IgD-negative memory B cell (primary cell): ENCODE measurements at regions not wholly inside any gene's neighbourhood (a gene's known extent, or its start where the extent isn't known, plus 50 kb on each side); places are given as distances from the start of the nearest gene placed in this dataset.

ENCODE experiments used
- H3K27ac Mint-ChIP-seq, 3 donors: one replicate each; pipeline ENCODE4 v1.8.0; 2020 to 2022; ENCODE audit warnings: mild to moderate bottlenecking in 3 of 3, mixed read lengths in 3 of 3, moderate library complexity in 1 of 3
- H3K27me3 Mint-ChIP-seq: one replicate; pipeline ENCODE4 v1.8.0; 2021; ENCODE audit warnings: mixed read lengths
- H3K36me3 Mint-ChIP-seq: one replicate; pipeline ENCODE4 v1.8.0; 2020; ENCODE audit warnings: mild to moderate bottlenecking, mixed read lengths
- H3K4me1 Mint-ChIP-seq, 3 donors: one replicate each; pipeline ENCODE4 v1.8.0; 2020 to 2022; ENCODE audit warnings: mixed read lengths in 3 of 3, mild to moderate bottlenecking in 1 of 3
- H3K4me3 Mint-ChIP-seq, 4 donors: one replicate each; pipeline ENCODE4 v1.8.0; 2020 to 2022; ENCODE audit warnings: mild to moderate bottlenecking in 4 of 4, mixed read lengths in 4 of 4, moderate library complexity in 3 of 4
- H3K9me3 Mint-ChIP-seq, 3 donors: one replicate each; pipeline ENCODE4 v1.8.0; 2020 to 2021; ENCODE audit warnings: mixed read lengths in 3 of 3, mild to moderate bottlenecking in 1 of 3

DNA sequence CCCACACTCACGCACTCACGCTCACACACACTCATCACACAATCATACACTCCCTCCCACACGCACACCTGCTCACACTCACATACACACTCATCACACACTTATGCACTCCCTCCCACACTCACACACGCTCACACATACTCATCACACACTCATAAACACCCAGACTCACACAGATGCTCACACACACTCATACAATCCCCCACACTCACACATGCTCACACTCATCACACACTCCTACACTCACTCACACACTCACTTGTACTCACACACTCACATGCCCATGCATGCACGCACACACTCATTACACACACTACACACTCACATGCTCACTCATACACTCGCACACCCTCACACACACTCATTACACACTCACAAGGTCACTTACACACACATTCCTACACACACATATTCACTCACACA, 131.1 kb upstream of the PDE10A start:
- Mint-ChIP-seq H3K27me3 (no peaks in the 10 kb centered on the region), H3K9me3 (no peaks in the 10 kb centered on the region), H3K36me3 (no peaks in the 10 kb centered on the region)

GRCh38 chr6:165793287-165793825, 130.3 kb upstream of the PDE10A start:
- no peak overlapping the region for H3K27ac Mint-ChIP-seq
- no peak overlapping the region for H3K4me3 Mint-ChIP-seq
- no peaks in the 10 kb centered on the region for H3K9me3 Mint-ChIP-seq
- H3K36me3 Mint-ChIP-seq: no peaks in the 10 kb centered on the region
- H3K27me3 Mint-ChIP-seq: no peaks in the 10 kb centered on the region
- peaks cover 3 to 7% (median 5%) of the 10 kb centered on the region in 3 donors for H3K4me1 Mint-ChIP-seq

More for the DNA sequence above, 131.1 kb upstream of the PDE10A start:
- Mint-ChIP-seq H3K4me1 (peaks cover 3 to 6% (median 5%) of the 10 kb centered on the region in 3 donors), H3K4me3 (no peak overlapping the region), H3K27ac (no peak overlapping the region)

DNA sequence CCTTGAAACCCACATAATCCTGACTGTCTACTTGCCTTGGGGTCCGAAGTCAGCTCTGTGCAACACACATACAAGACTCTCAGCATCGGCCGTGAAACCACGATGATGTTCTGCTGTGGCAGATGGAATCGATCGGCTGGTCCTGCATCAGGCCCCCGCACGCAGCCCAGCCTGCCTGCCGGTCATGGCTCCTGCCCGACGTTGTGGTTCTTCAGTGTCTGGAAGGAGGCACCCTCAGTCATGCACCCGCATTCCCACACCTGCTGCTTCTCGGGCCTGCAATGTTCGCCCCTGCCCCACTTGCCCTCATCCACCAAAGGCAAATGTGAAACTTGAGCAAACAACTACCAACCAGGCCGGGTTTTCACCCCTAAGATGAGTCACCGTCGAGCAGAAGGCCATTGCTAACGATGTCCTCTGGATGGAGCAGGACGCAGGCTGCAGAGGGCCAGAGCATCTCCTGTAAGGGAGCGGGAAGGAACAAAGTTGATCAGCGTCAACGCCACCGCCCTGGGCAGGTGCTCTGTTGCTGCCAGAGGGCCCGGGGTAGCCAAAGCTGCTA, 128.9 kb upstream of the PDE10A start:
- H3K27me3 Mint-ChIP-seq: no peaks in the 10 kb centered on the region
- H3K4me3 Mint-ChIP-seq: no peak overlapping the region
- no peaks in the 10 kb centered on the region for H3K36me3 Mint-ChIP-seq
- H3K4me1 Mint-ChIP-seq: peaks cover 3 to 7% (median 5%) of the 10 kb centered on the region in 3 donors
- H3K27ac Mint-ChIP-seq: no peak overlapping the region
- no peaks in the 10 kb centered on the region for H3K9me3 Mint-ChIP-seq

DNA sequence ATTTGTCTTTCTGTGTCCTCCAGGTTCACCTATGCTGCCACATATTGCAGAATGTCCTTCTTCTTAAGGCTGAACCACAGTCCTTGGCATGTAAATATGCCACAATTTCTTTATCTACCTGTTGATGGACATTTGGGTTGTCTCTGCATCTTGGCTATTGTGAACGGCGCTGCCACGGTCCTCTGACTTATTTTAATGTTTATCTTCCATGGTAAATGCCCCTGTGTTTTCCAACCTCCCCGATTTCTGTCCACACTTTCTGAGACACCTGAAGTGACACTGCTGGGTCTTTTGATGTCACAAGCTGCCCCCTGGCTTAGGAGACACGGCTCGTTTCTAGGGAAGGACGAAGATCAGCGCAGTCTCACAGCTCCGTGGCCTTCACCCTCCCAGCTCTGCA, 128.3 kb upstream of the PDE10A start:
- Mint-ChIP-seq H3K27me3 (no peaks in the 10 kb centered on the region), H3K36me3 (no peaks in the 10 kb centered on the region)

GRCh38 chr6:165782812-165783211, 119.8 kb upstream of the PDE10A start:
- no peaks in the 10 kb centered on the region for H3K36me3 Mint-ChIP-seq

More for the DNA sequence above, 128.3 kb upstream of the PDE10A start:
- Mint-ChIP-seq H3K9me3 (no peaks in the 10 kb centered on the region), H3K4me3 (no peak overlapping the region), H3K4me1 (peaks cover 3 to 7% (median 5%) of the 10 kb centered on the region in 3 donors), H3K27ac (no peak overlapping the region)

GRCh38 chr6:165782134-165782533, 119.1 kb upstream of the PDE10A start:
- Mint-ChIP-seq H3K9me3 (peaks cover 0 to 4% (median 0%) of the 10 kb centered on the region in 3 donors), H3K27me3 (peaks cover 2% of the 10 kb centered on the region), H3K4me1 (no peaks in the 10 kb centered on the region), H3K36me3 (no peaks in the 10 kb centered on the region), H3K4me3 (no peak overlapping the region), H3K27ac (no peak overlapping the region)

More at GRCh38 chr6:165782812-165783211, 119.8 kb upstream of the PDE10A start:
- H3K9me3 Mint-ChIP-seq: peaks cover 0 to 4% (median 0%) of the 10 kb centered on the region in 3 donors
- H3K27ac Mint-ChIP-seq: no peak overlapping the region
- H3K27me3 Mint-ChIP-seq: no peaks in the 10 kb centered on the region
- no peaks in the 10 kb centered on the region for H3K4me1 Mint-ChIP-seq
- H3K4me3 Mint-ChIP-seq: no peak overlapping the region

GRCh38 chr6:165777680-165778079, 114.6 kb upstream of the PDE10A start:
- Mint-ChIP-seq H3K27me3 (peaks cover 5% of the 10 kb centered on the region), H3K9me3 (peaks cover 0 to 4% (median 0%) of the 10 kb centered on the region in 3 donors), H3K36me3 (no peaks in the 10 kb centered on the region)

GRCh38 chr6:165776691-165777090, 113.7 kb upstream of the PDE10A start:
- Mint-ChIP-seq H3K4me3 (no peak overlapping the region), H3K27ac (no peak overlapping the region), H3K4me1 (no peaks in the 10 kb centered on the region), H3K27me3 (peaks cover 5% of the 10 kb centered on the region), H3K9me3 (peaks cover 0 to 4% (median 0%) of the 10 kb centered on the region in 3 donors), H3K36me3 (no peaks in the 10 kb centered on the region)

More at GRCh38 chr6:165777680-165778079, 114.6 kb upstream of the PDE10A start:
- Mint-ChIP-seq H3K4me3 (no peak overlapping the region), H3K4me1 (no peaks in the 10 kb centered on the region), H3K27ac (no peak overlapping the region)

GRCh38 chr6:165775721-165776120, 112.7 kb upstream of the PDE10A start:
- Mint-ChIP-seq H3K4me1 (no peaks in the 10 kb centered on the region), H3K9me3 (peaks cover 0 to 4% (median 0%) of the 10 kb centered on the region in 3 donors), H3K4me3 (no peak overlapping the region), H3K27me3 (peaks cover 5% of the 10 kb centered on the region), H3K27ac (no peak overlapping the region), H3K36me3 (no peaks in the 10 kb centered on the region)

- Mint-ChIP-seq H3K27me3 (peaks cover 5% of the 10 kb centered on the region), H3K4me1 (no peaks in the 10 kb centered on the region)
Measured at GRCh38 chr6:165774903-165775601, 112.0 kb upstream of the PDE10A start.

GRCh38 chr6:165770397-165771082, 107.5 kb upstream of the PDE10A start:
- Mint-ChIP-seq H3K9me3 (peaks cover 0 to 2% (median 0%) of the 10 kb centered on the region in 3 donors), H3K27me3 (peaks cover 3% of the 10 kb centered on the region), H3K36me3 (no peaks in the 10 kb centered on the region), H3K4me3 (no peak overlapping the region), H3K4me1 (no peaks in the 10 kb centered on the region), H3K27ac (no peak overlapping the region)

More at GRCh38 chr6:165774903-165775601, 112.0 kb upstream of the PDE10A start:
- no peaks in the 10 kb centered on the region for H3K36me3 Mint-ChIP-seq
- H3K4me3 Mint-ChIP-seq: no peak overlapping the region
- H3K27ac Mint-ChIP-seq: no peak overlapping the region
- peaks cover 0 to 4% (median 0%) of the 10 kb centered on the region in 3 donors for H3K9me3 Mint-ChIP-seq

GRCh38 chr6:165769884-165770283, 106.8 kb upstream of the PDE10A start:
- Mint-ChIP-seq H3K9me3 (peaks cover 0 to 2% (median 0%) of the 10 kb centered on the region in 3 donors), H3K27ac (no peak overlapping the region), H3K4me3 (no peak overlapping the region), H3K36me3 (no peaks in the 10 kb centered on the region), H3K4me1 (no peaks in the 10 kb centered on the region), H3K27me3 (peaks cover 2% of the 10 kb centered on the region)

DNA sequence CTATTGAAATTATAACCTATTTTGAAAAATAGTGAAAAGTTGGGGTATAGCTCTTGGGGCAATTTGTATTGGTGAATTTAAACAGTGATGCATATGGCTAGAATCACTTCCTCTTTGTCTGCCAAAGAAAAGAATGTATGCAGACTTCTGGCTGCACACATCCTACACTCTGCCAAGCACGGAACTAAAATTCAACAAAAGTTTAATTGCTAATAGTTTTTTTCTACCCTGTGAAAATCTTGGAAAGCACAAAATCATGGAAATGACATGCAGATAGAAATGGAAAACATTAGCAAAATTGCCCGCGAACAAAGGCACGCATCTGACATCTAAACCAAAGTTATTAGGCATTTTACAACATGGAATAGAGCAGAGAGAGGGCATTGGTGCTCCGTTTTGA, 106.4 kb upstream of the PDE10A start:
- Mint-ChIP-seq H3K9me3 (peaks cover 0 to 2% (median 1%) of the 10 kb centered on the region in 3 donors), H3K4me3 (no peak overlapping the region), H3K27ac (no peak overlapping the region), H3K4me1 (no peaks in the 10 kb centered on the region), H3K27me3 (peaks cover 2% of the 10 kb centered on the region), H3K36me3 (no peaks in the 10 kb centered on the region)

DNA sequence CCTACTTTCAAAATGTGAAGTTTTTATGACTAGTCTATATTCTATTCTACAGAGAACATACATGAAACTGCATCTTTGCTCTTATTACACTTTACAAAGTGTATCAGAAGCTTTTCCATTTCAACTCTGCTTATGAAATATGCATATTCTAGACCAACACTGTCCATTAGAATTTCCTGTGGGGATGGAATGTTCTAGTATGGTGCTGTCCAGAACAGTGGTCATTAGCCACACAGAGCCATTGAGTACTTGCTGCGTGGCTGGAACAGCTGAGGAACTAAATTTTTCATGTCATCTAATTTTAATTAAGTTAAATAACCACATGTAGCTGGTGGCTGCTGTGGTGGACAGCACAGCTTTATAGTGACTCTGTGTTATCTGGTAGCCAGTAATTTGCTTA, 105.9 kb upstream of the PDE10A start:
- Mint-ChIP-seq H3K36me3 (no peaks in the 10 kb centered on the region), H3K9me3 (peaks cover 0 to 2% (median 1%) of the 10 kb centered on the region in 3 donors), H3K4me3 (no peak overlapping the region), H3K4me1 (no peaks in the 10 kb centered on the region), H3K27me3 (peaks cover 2% of the 10 kb centered on the region), H3K27ac (no peak overlapping the region)

DNA sequence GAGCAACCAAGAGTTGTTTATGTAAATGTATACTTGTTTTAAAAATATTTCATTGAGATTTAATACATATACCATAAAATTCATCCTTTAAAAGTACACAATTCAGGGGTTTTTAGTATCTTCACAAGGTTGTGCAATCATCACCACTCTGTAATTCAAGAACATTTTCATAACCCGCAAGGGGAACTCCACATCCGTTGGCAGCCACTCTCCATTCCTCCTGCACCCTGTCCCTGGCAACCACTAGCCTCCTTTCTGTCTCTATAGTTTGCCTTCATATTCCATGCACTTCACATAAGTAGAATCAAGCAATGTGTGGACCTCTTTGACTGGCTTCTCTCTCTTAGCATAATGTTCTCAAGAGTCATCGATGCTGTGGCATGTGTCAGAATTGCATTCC, 104.2 kb upstream of the PDE10A start:
- Mint-ChIP-seq H3K9me3 (peaks cover 4 to 8% (median 6%) of the 10 kb centered on the region in 3 donors), H3K36me3 (no peaks in the 10 kb centered on the region), H3K4me1 (no peaks in the 10 kb centered on the region), H3K27me3 (peaks cover 2% of the 10 kb centered on the region), H3K4me3 (no peak overlapping the region), H3K27ac (no peak overlapping the region)
